ENCODE measurements at regions not wholly inside any gene's neighbourhood (a gene's known extent, or its start where the extent isn't known, plus 50 kb on each side); places are given as distances from the start of the nearest gene placed in this dataset.

GRCh38 chr14:83909507-83909906, 1620.4 kb upstream of the FLRT2 start:
- TF ChIP-seq CTCF (IDR thresholded peaks at IDR 0.05; ENCODE audit: poor library complexity) (no peak), EZH2phosphoT487 (IDR thresholded peaks at IDR 0.05; ENCODE audit: low read depth, severe bottlenecking, unreplicated experiment) (no peak), EZH2 (IDR thresholded peaks at IDR 0.05; ENCODE audit: borderline replicate concordance) (no peak)
